GM12872 (cell line): ENCODE measurements at regions not wholly inside any gene's neighbourhood (a gene's known extent, or its start where the extent isn't known, plus 50 kb on each side); places are given as distances from the start of the nearest gene placed in this dataset.

Experiments used
- CTCF ChIP-seq: IDR thresholded peaks from 3 replicates; pipeline ENCODE4 v1.5.1; 2011; ENCODE audit warnings: low read depth, mild to moderate bottlenecking, low read length, moderate library complexity; ENCODE audit not compliant: insufficient read depth

- TF ChIP-seq CTCF: no peak
Observed at GRCh38 chr18:25425024-25425423, 73.1 kb upstream of the ZNF521 start.

- TF ChIP-seq CTCF: no peak
Observed at GRCh38 chr18:25423760-25424159, 71.8 kb upstream of the ZNF521 start.

GRCh38 chr18:25423267-25423666 is 71.3 kb upstream of the ZNF521 start:
- TF ChIP-seq CTCF: no peak

- TF ChIP-seq CTCF: no peak
Observed at GRCh38 chr18:25422230-25422629, 70.3 kb upstream of the ZNF521 start.

- no peak for TF ChIP-seq CTCF
Observed at GRCh38 chr18:25420077-25420825, 68.3 kb upstream of the ZNF521 start.

- TF ChIP-seq CTCF: no peak
Observed at GRCh38 chr18:25416374-25416773, 64.4 kb upstream of the ZNF521 start.

GRCh38 chr18:25409971-25410370 is 58.0 kb upstream of the ZNF521 start:
- no peak for TF ChIP-seq CTCF

GRCh38 chr18:25408293-25408692 is 56.3 kb upstream of the ZNF521 start:
- no peak for TF ChIP-seq CTCF
